ENCODE measurements at regions not wholly inside any gene's neighbourhood (a gene's known extent, or its start where the extent isn't known, plus 50 kb on each side); places are given as distances from the start of the nearest gene placed in this dataset.

GRCh38 chr12:114847441-114848035 lies 163.6 kb upstream of the TBX3 start:
- TF ChIP-seq CTCF (conservative IDR thresholded peaks at IDR 0.05): no peak
- TF ChIP-seq ZFX (IDR thresholded peaks at IDR 0.05): no peak

Data from C4-2B (cell line).